H9 (cell line): ENCODE measurements at regions not wholly inside any gene's neighbourhood (a gene's known extent, or its start where the extent isn't known, plus 50 kb on each side); places are given as distances from the start of the nearest gene placed in this dataset.

ENCODE experiments used
- DNase-seq: peaks from one replicate; pipeline ENCODE4 v3.0.0-alpha.2; 2017
- H2AFZ ChIP-seq: one replicate; pipeline ENCODE4 v1.6.1; 2013; ENCODE audit warnings: mild to moderate bottlenecking, low read length, control low read depth, moderate library complexity
- H2AK5ac ChIP-seq: 2 replicates; pipeline ENCODE4 v1.6.1; 2013; ENCODE audit warnings: low read length, control low read depth, mixed read lengths; ENCODE audit not compliant: insufficient read length
- H2BK120ac ChIP-seq: one replicate; pipeline ENCODE4 v1.6.1; 2013; ENCODE audit warnings: low read depth, mild to moderate bottlenecking, low read length, control low read depth, inconsistent platforms; ENCODE audit not compliant: poor library complexity, severe bottlenecking
- H2BK12ac ChIP-seq: 2 replicates; pipeline ENCODE4 v1.6.1; 2013; ENCODE audit warnings: low read length, control low read depth, mixed read lengths, low read depth; ENCODE audit not compliant: insufficient read length
- H2BK15ac ChIP-seq: 2 replicates; pipeline ENCODE4 v1.6.1; 2013; ENCODE audit warnings: low read depth, low read length, control low read depth
- H2BK20ac ChIP-seq: one replicate; pipeline ENCODE4 v1.6.1; 2013; ENCODE audit warnings: low read depth, mild to moderate bottlenecking, low read length, control low read depth, inconsistent platforms; ENCODE audit not compliant: poor library complexity, severe bottlenecking
- H2BK5ac ChIP-seq: 2 replicates; pipeline ENCODE4 v1.6.1; 2013; ENCODE audit warnings: low read length, control low read depth, mixed read lengths; ENCODE audit not compliant: insufficient read length
- H3K14ac ChIP-seq: 2 replicates; pipeline ENCODE4 v1.6.1; 2013; ENCODE audit warnings: low read length, control low read depth; ENCODE audit not compliant: insufficient read depth
- H3K18ac ChIP-seq: 2 replicates; pipeline ENCODE4 v1.6.1; 2013; ENCODE audit warnings: low read depth, mild to moderate bottlenecking, mixed read lengths, low read length, control low read depth; ENCODE audit not compliant: insufficient read length
- H3K23ac ChIP-seq: 2 replicates; pipeline ENCODE4 v1.6.1; 2013; ENCODE audit warnings: low read length, control low read depth, mixed read lengths, low read depth; ENCODE audit not compliant: insufficient read length
- H3K23me2 ChIP-seq: 2 replicates; pipeline ENCODE4 v1.6.1; 2013; ENCODE audit warnings: low read depth, mild to moderate bottlenecking, mixed read lengths, low read length, control low read depth; ENCODE audit not compliant: insufficient read length, poor library complexity, severe bottlenecking
- H3K27ac ChIP-seq: 2 replicates; pipeline ENCODE4 v1.5.1; 2013; ENCODE audit warnings: low read length, control low read depth, mixed read lengths, low read depth; ENCODE audit not compliant: insufficient read length
- H3K27me3 ChIP-seq: 2 replicates; pipeline ENCODE4 v1.6.1; 2013; ENCODE audit warnings: low read length, control low read depth, inconsistent platforms; ENCODE audit not compliant: insufficient read depth
- H3K4ac ChIP-seq: 2 replicates; pipeline ENCODE4 v1.6.1; 2013; ENCODE audit warnings: low read depth, mild to moderate bottlenecking, control low read depth, inconsistent platforms, low read length, moderate library complexity
- H3K4me1 ChIP-seq: 2 replicates; pipeline ENCODE4 v1.6.1; 2013; ENCODE audit warnings: low read length, control low read depth, inconsistent platforms; ENCODE audit not compliant: insufficient read depth
- H3K4me2 ChIP-seq: 2 replicates; pipeline ENCODE4 v1.6.1; 2013; ENCODE audit warnings: low read length, control low read depth, mixed read lengths; ENCODE audit not compliant: insufficient read length, insufficient read depth
- H3K56ac ChIP-seq: 2 replicates; pipeline ENCODE4 v1.6.1; 2013; ENCODE audit warnings: low read depth, mild to moderate bottlenecking, mixed read lengths, low read length, control low read depth; ENCODE audit not compliant: insufficient read length
- H3K79me1 ChIP-seq: 2 replicates; pipeline ENCODE4 v1.6.1; 2013; ENCODE audit warnings: low read depth, mild to moderate bottlenecking, moderate library complexity, low read length, control low read depth, inconsistent platforms; ENCODE audit not compliant: insufficient read depth, poor library complexity, severe bottlenecking
- H3K79me2 ChIP-seq: 2 replicates; pipeline ENCODE4 v1.6.1; 2013; ENCODE audit warnings: low read length, control low read depth, inconsistent platforms; ENCODE audit not compliant: insufficient read depth
- H3K9ac ChIP-seq: 2 replicates; pipeline ENCODE4 v1.6.1; 2013; ENCODE audit warnings: low read length, control low read depth, mixed read lengths; ENCODE audit not compliant: insufficient read length; ENCODE audit errors: extremely low read depth
- H3K9me3 ChIP-seq: one replicate; pipeline ENCODE4 v1.6.1; 2013; ENCODE audit warnings: low read depth, low read length, inconsistent platforms; ENCODE audit not compliant: control insufficient read depth
- H3T11ph ChIP-seq: one replicate; pipeline ENCODE4 v1.6.1; 2013; ENCODE audit warnings: mild to moderate bottlenecking, low read length, control low read depth, inconsistent platforms
- H4K20me1 ChIP-seq: one replicate; pipeline ENCODE4 v1.6.1; 2013; ENCODE audit not compliant: control insufficient read depth, insufficient read length, insufficient read depth
- H4K5ac ChIP-seq: 2 replicates; pipeline ENCODE4 v1.6.1; 2013; ENCODE audit warnings: low read depth, mild to moderate bottlenecking, mixed read lengths, low read length, control low read depth; ENCODE audit not compliant: insufficient read length
- H4K8ac ChIP-seq: replicated peaks from 2 replicates; pipeline ENCODE4 v1.6.1; 2013; ENCODE audit warnings: low read length, control low read depth, mixed read lengths, low read depth; ENCODE audit not compliant: insufficient read length
- H4K91ac ChIP-seq: 2 replicates; pipeline ENCODE4 v1.6.1; 2013; ENCODE audit warnings: low read depth, mild to moderate bottlenecking, moderate library complexity, mixed read lengths, low read length, control low read depth; ENCODE audit not compliant: insufficient read length
- H3K27ac Mint-ChIP-seq, 3 experiments: 2 replicates in 2 of 3; 3 replicates in 1 of 3; pipeline ENCODE4 v1.8.0; 2020 to 2021; ENCODE audit warnings: mixed read lengths in 3 of 3, mild to moderate bottlenecking in 1 of 3, moderate library complexity in 1 of 3
- H3K27me3 Mint-ChIP-seq: 2 replicates; pipeline ENCODE4 v1.8.0; 2021; ENCODE audit warnings: low read depth, mild to moderate bottlenecking, moderate library complexity, mixed read lengths
- H3K36me3 Mint-ChIP-seq, 3 experiments: 2 replicates in 2 of 3; 3 replicates in 1 of 3; pipeline ENCODE4 v1.8.0; 2020 to 2021; ENCODE audit warnings: low read depth in 3 of 3, mixed read lengths in 3 of 3; ENCODE audit not compliant: insufficient read depth in 1 of 3
- H3K4me1 Mint-ChIP-seq, 2 experiments: 2 replicates each; pipeline ENCODE4 v1.8.0; 2020; ENCODE audit warnings: mixed read lengths in 2 of 2
- H3K4me3 Mint-ChIP-seq, 2 experiments: 2 replicates in 1 of 2; 3 replicates in 1 of 2; pipeline ENCODE4 v1.8.0; 2020 to 2021; ENCODE audit warnings: mild to moderate bottlenecking in 2 of 2, mixed read lengths in 2 of 2, moderate library complexity in 1 of 2
- H3K9me3 Mint-ChIP-seq, 2 experiments: 2 replicates in 1 of 2; 3 replicates in 1 of 2; pipeline ENCODE4 v1.8.0; 2020; ENCODE audit warnings: mild to moderate bottlenecking in 2 of 2, mixed read lengths in 2 of 2, moderate library complexity in 1 of 2
- TF ChIP-seq, protein P1 (sequence below): fragments of 200-600 bp; sonication (generic); conservative IDR thresholded peaks from 3 replicates; pipeline ENCODE4 v1.8.0; 2021; ENCODE audit warnings: antibody characterized with exemption, mild to moderate bottlenecking

DNA sequence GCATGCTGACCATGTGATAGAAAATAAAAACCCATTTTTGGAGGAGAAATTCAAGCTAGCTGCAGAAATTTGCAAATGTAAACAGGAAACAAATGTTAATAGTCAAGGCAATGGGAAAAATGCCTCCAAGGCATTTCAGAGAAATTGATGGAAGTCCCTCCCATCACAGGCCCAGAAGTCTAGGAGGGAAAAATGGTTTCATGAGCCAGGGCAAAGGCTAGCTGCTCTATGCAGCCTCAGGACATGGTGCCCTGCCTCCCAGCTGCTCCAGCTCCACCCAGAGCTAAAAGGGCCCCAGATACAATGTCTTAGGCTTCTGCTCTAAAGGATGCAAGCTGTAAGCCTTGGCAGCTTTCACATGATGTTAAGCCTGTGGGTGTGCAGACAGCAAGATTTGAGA is 1419.4 kb upstream of the CELF4 start:
- TF ChIP-seq, protein P1, sequence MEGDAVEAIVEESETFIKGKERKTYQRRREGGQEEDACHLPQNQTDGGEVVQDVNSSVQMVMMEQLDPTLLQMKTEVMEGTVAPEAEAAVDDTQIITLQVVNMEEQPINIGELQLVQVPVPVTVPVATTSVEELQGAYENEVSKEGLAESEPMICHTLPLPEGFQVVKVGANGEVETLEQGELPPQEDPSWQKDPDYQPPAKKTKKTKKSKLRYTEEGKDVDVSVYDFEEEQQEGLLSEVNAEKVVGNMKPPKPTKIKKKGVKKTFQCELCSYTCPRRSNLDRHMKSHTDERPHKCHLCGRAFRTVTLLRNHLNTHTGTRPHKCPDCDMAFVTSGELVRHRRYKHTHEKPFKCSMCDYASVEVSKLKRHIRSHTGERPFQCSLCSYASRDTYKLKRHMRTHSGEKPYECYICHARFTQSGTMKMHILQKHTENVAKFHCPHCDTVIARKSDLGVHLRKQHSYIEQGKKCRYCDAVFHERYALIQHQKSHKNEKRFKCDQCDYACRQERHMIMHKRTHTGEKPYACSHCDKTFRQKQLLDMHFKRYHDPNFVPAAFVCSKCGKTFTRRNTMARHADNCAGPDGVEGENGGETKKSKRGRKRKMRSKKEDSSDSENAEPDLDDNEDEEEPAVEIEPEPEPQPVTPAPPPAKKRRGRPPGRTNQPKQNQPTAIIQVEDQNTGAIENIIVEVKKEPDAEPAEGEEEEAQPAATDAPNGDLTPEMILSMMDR = no peak
- Histone ChIP-seq H2AK5ac (no peak overlapping the region), H3K18ac (no peak overlapping the region), H3K14ac (no peak overlapping the region), H3K56ac (no peak overlapping the region), H4K8ac (no peak overlapping the region), H3K79me1 (no peaks in the 10 kb centered on the region), H2BK15ac (no peak overlapping the region), H3K23me2 (no peaks in the 10 kb centered on the region), H3K4me1 (no peaks in the 10 kb centered on the region), H3K9me3 (no peaks in the 10 kb centered on the region), H4K91ac (no peak overlapping the region), H3K9ac (no peak overlapping the region), H3K27ac (no peak overlapping the region), H2BK120ac (no peak overlapping the region), H3K4ac (no peak overlapping the region), H2AFZ (no peak overlapping the region), H4K20me1 (no peaks in the 10 kb centered on the region), H2BK12ac (no peak overlapping the region), H4K5ac (no peak overlapping the region), H3K79me2 (no peaks in the 10 kb centered on the region), H2BK20ac (no peak overlapping the region), H3K4me2 (no peak overlapping the region), H3K27me3 (no peaks in the 10 kb centered on the region), H2BK5ac (no peak overlapping the region), H3T11ph (no peak overlapping the region), H3K23ac (no peak overlapping the region)
- H3K9me3 Mint-ChIP-seq = peaks cover 10 to 17% of the 10 kb centered on the region in 2 experiments; a peak in 4 of 5 replicates
- H3K36me3 Mint-ChIP-seq = peaks cover 0 to 18% (median 3%) of the 10 kb centered on the region in 3 experiments; a peak in 2 of 7 replicates
- no peak overlapping the region for H3K4me3 Mint-ChIP-seq
- DNase-seq = no peak
- no peak overlapping the region for H3K27ac Mint-ChIP-seq
- no peaks in the 10 kb centered on the region for H3K27me3 Mint-ChIP-seq
- no peaks in the 10 kb centered on the region for H3K4me1 Mint-ChIP-seq
